Caco-2 (cell line): ENCODE measurements at regions not wholly inside any gene's neighbourhood (a gene's known extent, or its start where the extent isn't known, plus 50 kb on each side); places are given as distances from the start of the nearest gene placed in this dataset.

ENCODE experiments used
- BruUV-seq: library from RNA; stranded (reverse); fragments of 400-500 nt; replicated peaks from 2 replicates; lab custom pipeline; 2021; lab: Mats Ljungman, UMichigan
- CTCF ChIA-PET: fragments of 300-600 bp; sonication (Branson Sonifier 250); formaldehyde crosslinking; loops from one replicate; lab custom pipeline; 2022; ENCODE audit warnings: antibody characterized with exemption; lab: Charles Lee
- POLR2A ChIA-PET: fragments of 300-600 bp; sonication (Branson Sonifier 250); formaldehyde crosslinking; loops from one replicate; lab custom pipeline; 2022; ENCODE audit warnings: antibody characterized with exemption; lab: Charles Lee
- DNase-seq, 2 experiments: peaks; one replicate each; pipeline versions ENCODE4 v3.0.0 to v3.0.0-alpha.2; 2020 to 2022
- H3K27me3 ChIP-seq: replicated peaks from 2 replicates; pipeline ENCODE4 v1.6.0; 2011; ENCODE audit warnings: low read length; ENCODE audit not compliant: control insufficient read depth, insufficient read depth
- H3K36me3 ChIP-seq: 2 replicates; pipeline ENCODE4 v1.5.1; 2011; ENCODE audit warnings: low read length; ENCODE audit not compliant: control insufficient read depth, insufficient read depth
- H3K4me1 ChIP-seq: fragments of 250-450 bp; sonication (Bioruptor Pico); 2 replicates; pipeline ENCODE4 v1.5.1; 2020; ENCODE audit warnings: mild to moderate bottlenecking
- H3K4me3 ChIP-seq: 2 replicates; pipeline ENCODE4 v1.5.1; 2011; ENCODE audit warnings: low read depth, mild to moderate bottlenecking, control low read depth, low read length
- H3K9me3 ChIP-seq: fragments of 250-450 bp; sonication (Bioruptor Pico); 2 replicates; pipeline ENCODE4 v1.5.1; 2020; ENCODE audit warnings: mild to moderate bottlenecking, moderate library complexity
- H3K27ac Mint-ChIP-seq: one replicate; pipeline ENCODE4 v1.8.0; 2022; ENCODE audit warnings: mixed read lengths; ENCODE audit not compliant: unreplicated experiment
- H3K27me3 Mint-ChIP-seq: one replicate; pipeline ENCODE4 v1.8.0; 2022; ENCODE audit warnings: mixed read lengths; ENCODE audit not compliant: insufficient read depth, unreplicated experiment
- H3K36me3 Mint-ChIP-seq: one replicate; pipeline ENCODE4 v1.8.0; 2022; ENCODE audit warnings: mild to moderate bottlenecking, mixed read lengths; ENCODE audit not compliant: insufficient read depth, unreplicated experiment
- H3K4me1 Mint-ChIP-seq: one replicate; pipeline ENCODE4 v1.8.0; 2022; ENCODE audit warnings: low read depth, mixed read lengths; ENCODE audit not compliant: unreplicated experiment
- H3K4me3 Mint-ChIP-seq: one replicate; pipeline ENCODE4 v1.8.0; 2022; ENCODE audit warnings: mild to moderate bottlenecking, moderate library complexity, mixed read lengths; ENCODE audit not compliant: unreplicated experiment
- H3K9me3 Mint-ChIP-seq: one replicate; pipeline ENCODE4 v1.8.0; 2022; ENCODE audit warnings: mixed read lengths; ENCODE audit not compliant: unreplicated experiment
- CTCF ChIP-seq, 2 experiments: fragments of 200-600 bp in 1 of 2; IDR thresholded peaks; 1 replicate in 1 of 2; 2 replicates in 1 of 2; pipeline versions ENCODE4 v1.5.1 to v1.8.0; 2011 to 2022; ENCODE audit warnings: antibody characterized with exemption in 1 of 2, control low read depth in 1 of 2, inconsistent platforms in 1 of 2, low read depth in 1 of 2, low read length in 1 of 2, mild to moderate bottlenecking in 1 of 2, moderate library complexity in 1 of 2; ENCODE audit not compliant: insufficient read depth in 1 of 2, severe bottlenecking in 1 of 2, unreplicated experiment in 1 of 2
- intact Hi-C: fragments of 100-400 bp; cut with micrococcal nuclease; formaldehyde crosslinking; loops from one replicate; pipeline ENCODE4 v1.10.0; 2022; ENCODE audit not compliant: unreplicated experiment

- no peak overlapping the region for H3K4me3 ChIP-seq
- no peaks in the 10 kb centered on the region for H3K4me1 ChIP-seq
- Mint-ChIP-seq H3K9me3 (peaks cover 22% of the 10 kb centered on the region), H3K4me1 (no peaks in the 10 kb centered on the region), H3K4me3 (no peak overlapping the region), H3K27ac (no peak overlapping the region), H3K36me3 (no peaks in the 10 kb centered on the region), H3K27me3 (no peaks in the 10 kb centered on the region)
- peaks cover 15% of the 10 kb centered on the region for H3K9me3 ChIP-seq
- no peaks in the 10 kb centered on the region; the same call in 1 of the 2 replicates for H3K36me3 ChIP-seq
- no TSS peak for BruUV-seq
- intact Hi-C loops = no loop called here
- no peak for TF ChIP-seq CTCF (IDR thresholded peaks at IDR 0.05; ENCODE audit: insufficient read depth in 1 of 2, low read depth in 1 of 2, low read length in 1 of 2, severe bottlenecking in 1 of 2, unreplicated experiment in 1 of 2)
- no peaks in the 10 kb centered on the region for H3K27me3 ChIP-seq
- no peak for DNase-seq
- CTCF ChIA-PET = no interaction called here
- POLR2A ChIA-PET = no interaction called here
Measured at GRCh38 chr2:174670446-174670845, 72.8 kb upstream of the WIPF1 start.

DNA sequence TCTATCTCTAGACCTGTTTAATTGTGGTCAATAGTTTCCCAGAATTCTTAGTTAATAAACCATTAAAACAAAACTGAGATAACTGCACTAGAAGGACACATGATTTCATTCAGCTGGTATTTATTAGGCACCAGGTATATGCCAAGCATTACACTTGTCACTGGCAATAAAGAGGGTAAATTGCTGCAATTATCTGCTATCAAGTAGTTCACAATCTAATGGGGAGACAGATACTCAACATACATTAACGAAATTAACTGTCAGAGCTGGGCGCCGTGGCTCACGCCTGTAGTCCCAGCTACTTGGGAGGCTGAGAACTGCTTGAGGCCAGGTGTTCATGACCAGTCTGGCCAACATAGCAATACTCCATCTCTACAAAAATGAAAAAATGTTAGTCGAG lies 71.7 kb upstream of the WIPF1 start:
- ChIA-PET CTCF (interaction anchor here (0.6 kb wide), 1 partner anchor 68 kb away, joined by 3 read pairs; no protein-coding TSS in a partner anchor), POLR2A (no interaction called here)
- no TSS peak for BruUV-seq
- no peaks in the 10 kb centered on the region for H3K4me1 Mint-ChIP-seq
- H3K27me3 Mint-ChIP-seq = no peaks in the 10 kb centered on the region
- Histone ChIP-seq H3K4me1 (no peaks in the 10 kb centered on the region), H3K9me3 (peaks cover 15% of the 10 kb centered on the region), H3K4me3 (no peak overlapping the region), H3K27me3 (no peaks in the 10 kb centered on the region), H3K36me3 (no peaks in the 10 kb centered on the region; the same call in 1 of the 2 replicates)
- no peaks in the 10 kb centered on the region for H3K36me3 Mint-ChIP-seq
- intact Hi-C loops = no loop called here
- no peak overlapping the region for H3K4me3 Mint-ChIP-seq
- no peak overlapping the region for H3K27ac Mint-ChIP-seq
- peaks cover 22% of the 10 kb centered on the region for H3K9me3 Mint-ChIP-seq
- DNase-seq = no peak
- no peak for TF ChIP-seq CTCF (IDR thresholded peaks at IDR 0.05; ENCODE audit: insufficient read depth in 1 of 2, low read depth in 1 of 2, low read length in 1 of 2, severe bottlenecking in 1 of 2, unreplicated experiment in 1 of 2)

DNA sequence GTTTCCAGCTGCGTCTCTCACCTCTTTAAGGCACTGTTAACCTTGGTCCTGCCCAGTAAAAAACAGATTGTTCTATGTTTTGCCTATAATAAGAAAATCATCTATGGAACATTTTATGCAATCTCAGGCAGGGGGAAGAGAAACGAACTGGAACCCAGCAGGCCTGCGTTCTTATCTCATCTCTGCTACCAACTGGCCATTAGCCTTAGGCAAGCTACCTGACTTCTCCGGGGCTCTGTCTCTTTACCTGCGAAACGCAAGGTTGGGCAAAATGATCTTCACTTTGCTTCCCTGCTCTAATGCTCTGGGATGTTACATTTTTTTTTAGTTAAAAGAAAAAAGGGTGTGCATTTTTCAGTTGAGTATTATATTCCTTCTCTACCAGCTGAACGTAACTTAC lies 70.5 kb upstream of the WIPF1 start:
- no peak overlapping the region for H3K4me3 ChIP-seq
- Mint-ChIP-seq H3K27me3 (no peaks in the 10 kb centered on the region), H3K4me1 (no peaks in the 10 kb centered on the region), H3K27ac (no peak overlapping the region), H3K9me3 (peaks cover 22% of the 10 kb centered on the region), H3K4me3 (no peak overlapping the region), H3K36me3 (no peaks in the 10 kb centered on the region)
- no peaks in the 10 kb centered on the region for H3K27me3 ChIP-seq
- DNase-seq = no peak
- intact Hi-C loops = no loop called here
- no peaks in the 10 kb centered on the region; the same call in 1 of the 2 replicates for H3K36me3 ChIP-seq
- H3K4me1 ChIP-seq = no peaks in the 10 kb centered on the region
- no peak for TF ChIP-seq CTCF (IDR thresholded peaks at IDR 0.05; ENCODE audit: insufficient read depth in 1 of 2, low read depth in 1 of 2, low read length in 1 of 2, severe bottlenecking in 1 of 2, unreplicated experiment in 1 of 2)
- BruUV-seq = no TSS peak
- CTCF ChIA-PET = no interaction called here
- POLR2A ChIA-PET = interaction anchor here (0.6 kb wide), 2 partner anchors 16 to 339 kb away, joined by 3 to 5 read pairs; no protein-coding TSS in a partner anchor
- peaks cover 15% of the 10 kb centered on the region for H3K9me3 ChIP-seq
